ENCODE measurements at regions not wholly inside any gene's neighbourhood (a gene's known extent, or its start where the extent isn't known, plus 50 kb on each side); places are given as distances from the start of the nearest gene placed in this dataset.
A peak's percentile ranks its signal among the peaks of the same experiment; 100 is the strongest.
"Not testable (repeated sequence)": the region's sequence is repeated elsewhere in the genome, so short reads cannot be mapped to it uniquely, and the experiment has no call there.

DNA sequence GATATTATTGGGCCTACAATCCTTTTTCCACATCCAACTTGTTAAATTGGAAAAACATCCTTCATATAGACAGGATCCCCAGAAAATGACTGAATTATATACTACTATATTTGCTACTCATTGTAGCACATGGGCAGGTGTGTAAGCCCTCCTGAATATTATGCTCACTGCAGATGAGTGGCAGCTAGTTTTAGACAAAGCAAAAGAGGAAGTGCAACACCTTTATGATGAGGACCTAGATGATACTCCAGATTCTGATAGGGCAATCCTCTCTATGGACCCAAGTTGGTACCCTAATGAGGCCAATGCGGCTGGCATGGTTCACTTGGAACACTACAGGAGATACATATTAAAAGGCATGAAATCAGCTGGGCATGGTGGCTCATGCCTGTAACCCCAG lies 119.1 kb upstream of the PLCL2 start:
- H3K4me1 ChIP-seq (replicated peaks in 1 of 2): no peaks in the 10 kb centered on the region
- ATAC-seq (replicated peaks in 6 of 8): no peak
- 83 to 100% (median 100%) methylated on average over 1 of the region's 1 CpG; no CpG with 5 or more reads in 6 of the 10 experiments for WGBS, 10 experiments
- no peak overlapping the region for H3K27ac ChIP-seq
- no peak overlapping the region for H3K4me3 ChIP-seq
- in situ Hi-C loops (cut with MboI; ENCODE audit: low pct_unique_long_range_greater_than_20kb in 2 of 9, low sequenced_read_pairs in 9 of 9, unreplicated experiment in 9 of 9): no loop called here

DNA sequence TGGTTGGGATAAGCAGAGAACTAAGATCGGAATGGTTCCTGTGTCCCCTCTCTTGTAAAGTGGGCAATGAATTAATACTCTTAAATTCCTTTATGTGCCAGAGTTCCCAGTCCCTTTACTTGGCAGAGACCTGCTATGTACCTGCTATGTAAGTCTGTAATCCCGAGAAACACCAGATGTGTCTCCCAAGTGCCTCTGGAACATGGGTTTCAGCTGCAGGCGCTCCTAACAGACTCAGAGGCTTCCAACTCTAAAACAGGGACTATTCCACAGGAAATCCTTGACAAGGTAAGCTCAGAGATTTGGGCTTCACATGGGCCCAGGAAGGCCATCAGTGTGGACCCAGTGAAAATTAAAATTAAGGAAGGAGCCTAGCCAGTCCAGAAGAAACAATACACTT lies 117.7 kb upstream of the PLCL2 start:
- Histone ChIP-seq H3K4me1 (replicated peaks in 1 of 2) (no peaks in the 10 kb centered on the region), H3K27ac (no peak overlapping the region), H3K4me3 (no peak overlapping the region)
- peak in 2 of 8 experiments; percentile 35 to 40 for ATAC-seq (replicated peaks in 6 of 8)
- 44 to 100% (median 82%) methylated on average over 1 to 2 of the region's 3 CpGs; no CpG with 5 or more reads in 6 of the 10 experiments for WGBS, 10 experiments
- in situ Hi-C loops (cut with MboI; ENCODE audit: low pct_unique_long_range_greater_than_20kb in 2 of 9, low sequenced_read_pairs in 9 of 9, unreplicated experiment in 9 of 9): no loop called here

DNA sequence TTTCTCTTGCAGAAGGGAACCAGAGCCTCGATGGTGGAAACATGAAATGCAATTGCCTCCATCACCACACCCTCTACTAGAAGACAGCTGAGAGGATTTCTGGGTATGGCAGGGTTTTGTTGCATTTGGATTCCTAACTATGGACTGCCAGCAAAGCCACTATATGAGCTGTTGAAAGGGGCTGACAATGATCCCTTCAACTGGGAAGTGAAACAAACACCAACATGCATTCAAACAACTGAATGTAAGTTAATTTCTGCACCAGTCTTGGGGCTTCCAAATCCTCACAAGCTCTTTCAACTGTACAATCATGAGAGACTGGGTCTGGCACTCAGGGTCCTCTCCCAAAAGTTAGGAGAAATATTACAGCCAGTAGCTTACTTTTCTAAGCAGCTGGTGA lies 116.7 kb upstream of the PLCL2 start:
- Histone ChIP-seq H3K4me1 (replicated peaks in 1 of 2) (no peaks in the 10 kb centered on the region), H3K4me3 (no peak overlapping the region), H3K27ac (no peak overlapping the region)
- no peak for ATAC-seq (replicated peaks in 6 of 8)
- WGBS, 10 experiments: 14 to 100% (median 68%) methylated on average over 1 of the region's 1 CpG; no CpG with 5 or more reads in 4 of the 10 experiments
- in situ Hi-C loops (cut with MboI; ENCODE audit: low pct_unique_long_range_greater_than_20kb in 2 of 9, low sequenced_read_pairs in 9 of 9, unreplicated experiment in 9 of 9): no loop called here

DNA sequence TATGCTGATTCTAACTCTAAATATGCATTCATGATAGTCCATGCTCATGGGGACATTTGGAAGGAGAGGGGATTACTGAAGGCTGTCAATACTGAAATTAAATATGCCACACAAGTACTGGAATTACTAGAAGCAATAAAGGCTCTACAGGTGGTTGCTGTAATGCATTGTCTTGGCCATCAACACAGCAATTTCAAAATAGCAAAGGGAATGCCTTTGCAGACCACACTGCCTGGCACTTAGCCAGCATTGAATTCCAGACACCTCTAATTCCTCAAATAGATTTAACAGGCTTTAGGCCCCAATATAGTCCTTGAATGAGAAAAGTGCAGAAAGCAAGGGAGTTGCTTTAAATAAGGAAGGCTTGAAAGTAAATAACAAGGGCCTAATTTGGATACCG lies 115.8 kb upstream of the PLCL2 start:
- Histone ChIP-seq H3K4me1 (replicated peaks in 1 of 2) (no peaks in the 10 kb centered on the region), H3K27ac (no peak overlapping the region), H3K4me3 (no peak overlapping the region)
- 50 to 100% (median 88%) methylated on average over 1 of the region's 1 CpG; no CpG with 5 or more reads in 5 of the 10 experiments for WGBS, 10 experiments
- ATAC-seq (replicated peaks in 6 of 8): no peak
- in situ Hi-C loops (cut with MboI; ENCODE audit: low pct_unique_long_range_greater_than_20kb in 2 of 9, low sequenced_read_pairs in 9 of 9, unreplicated experiment in 9 of 9): no loop called here

DNA sequence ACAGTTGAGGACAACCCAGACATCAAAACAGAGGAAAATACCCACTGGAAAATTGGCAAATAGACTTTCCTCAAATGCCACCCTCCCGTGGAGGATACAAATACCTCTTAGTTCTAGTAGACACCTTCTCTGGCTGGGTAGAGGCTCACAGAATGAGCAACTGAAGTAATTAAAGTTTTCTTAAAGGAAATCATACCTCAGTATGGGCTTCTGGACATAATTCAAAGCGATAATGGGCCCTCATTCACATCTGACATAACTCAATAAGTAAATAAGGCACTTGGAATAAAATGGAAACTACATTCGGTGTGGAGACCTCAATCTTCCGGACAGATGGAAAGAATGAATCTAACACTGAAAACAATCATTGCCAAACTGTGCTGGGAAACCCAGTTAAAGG lies 115.2 kb upstream of the PLCL2 start:
- whole genome bisulfite sequencing, 10 experiments: 43 to 100% (median 94%) methylated on average over 1 to 4 of the region's 4 CpGs; no CpG with 5 or more reads in 2 of the 10 experiments
- Histone ChIP-seq H3K27ac (no peak overlapping the region), H3K4me3 (no peak overlapping the region), H3K4me1 (replicated peaks in 1 of 2) (no peaks in the 10 kb centered on the region)
- in situ Hi-C loops (cut with MboI; ENCODE audit: low pct_unique_long_range_greater_than_20kb in 2 of 9, low sequenced_read_pairs in 9 of 9, unreplicated experiment in 9 of 9): no loop called here
- no peak for ATAC-seq (replicated peaks in 6 of 8)

DNA sequence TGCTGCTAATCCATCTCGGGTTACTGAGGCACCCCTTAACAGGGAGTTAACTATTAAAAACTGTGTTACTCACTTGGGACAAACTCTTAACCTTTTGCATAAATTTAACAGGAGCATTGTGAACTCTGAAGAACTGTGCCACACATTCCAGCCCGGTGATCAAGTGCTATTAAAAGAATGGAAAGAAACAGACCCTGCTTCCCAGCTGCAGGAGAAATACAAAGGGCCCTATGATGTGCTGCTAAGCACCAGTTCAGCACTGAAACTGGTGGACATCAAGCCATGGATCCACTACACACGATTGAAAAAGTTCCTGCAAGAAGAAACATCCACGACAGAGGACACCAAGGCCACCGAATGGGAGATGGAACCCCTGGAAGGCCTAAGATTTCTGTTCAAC lies 114.7 kb upstream of the PLCL2 start:
- ATAC-seq (replicated peaks in 6 of 8): no peak
- Histone ChIP-seq H3K27ac (no peak overlapping the region), H3K4me1 (replicated peaks in 1 of 2) (no peaks in the 10 kb centered on the region), H3K4me3 (no peak overlapping the region)
- in situ Hi-C loops (cut with MboI; ENCODE audit: low pct_unique_long_range_greater_than_20kb in 2 of 9, low sequenced_read_pairs in 9 of 9, unreplicated experiment in 9 of 9): no loop called here
- WGBS, 10 experiments: 17 to 80% (median 74%) methylated on average over 1 to 5 of the region's 5 CpGs; no CpG with 5 or more reads in 3 of the 10 experiments

DNA sequence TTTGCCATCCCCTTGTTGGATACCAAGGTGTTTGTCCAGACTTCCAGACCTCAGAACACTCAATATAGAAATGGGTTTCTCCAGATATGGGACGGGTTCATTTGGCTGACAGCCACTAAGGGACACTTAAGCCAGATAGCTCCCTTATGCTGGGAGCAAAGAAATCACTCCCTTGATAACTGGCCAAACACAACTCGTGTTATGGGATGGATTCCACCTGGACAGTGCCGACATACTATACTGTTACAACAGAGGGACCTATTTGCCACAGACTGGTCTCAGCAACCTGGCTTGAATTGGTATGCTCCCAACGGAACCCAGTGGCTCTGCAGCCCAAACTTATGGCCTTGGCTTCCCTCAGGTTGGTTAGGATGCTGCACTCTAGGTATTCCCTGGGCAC lies 114.0 kb upstream of the PLCL2 start:
- no peak overlapping the region for H3K4me3 ChIP-seq
- no peaks in the 10 kb centered on the region for H3K4me1 ChIP-seq (replicated peaks in 1 of 2)
- in situ Hi-C loops (cut with MboI; ENCODE audit: low pct_unique_long_range_greater_than_20kb in 2 of 9, low sequenced_read_pairs in 9 of 9, unreplicated experiment in 9 of 9): no loop called here
- H3K27ac ChIP-seq: no peak overlapping the region
- WGBS, 10 experiments: 63 to 100% (median 75%) methylated on average over 1 to 4 of the region's 4 CpGs; no CpG with 5 or more reads in 3 of the 10 experiments
- no peak for ATAC-seq (replicated peaks in 6 of 8)

DNA sequence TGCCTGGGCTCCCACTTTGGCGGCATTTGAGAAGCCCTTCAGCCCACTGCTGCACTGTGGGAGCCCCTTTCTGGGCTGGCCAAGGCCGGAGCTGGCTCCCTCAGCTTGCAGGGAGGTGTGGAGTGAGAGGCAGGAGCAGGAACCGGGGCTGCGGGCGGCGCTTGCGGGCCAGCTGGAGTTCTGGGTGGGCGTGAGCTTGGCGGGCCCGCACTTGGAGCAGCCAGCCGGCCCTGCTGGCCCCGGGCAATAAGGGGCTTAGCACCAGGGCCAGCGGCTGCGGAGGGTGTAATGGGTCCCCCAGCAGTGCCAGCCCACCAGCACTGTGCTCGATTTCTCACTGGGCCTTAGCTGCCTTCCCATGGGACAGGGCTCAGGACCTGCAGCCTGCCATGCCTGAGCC lies 111.2 kb upstream of the PLCL2 start:
- WGBS, 10 experiments: 90% methylated on average over 2 of the region's 15 CpGs; no CpG with 5 or more reads in 9 of the 10 experiments
- not testable (repeated sequence) for H3K4me1 ChIP-seq (replicated peaks in 1 of 2)

DNA sequence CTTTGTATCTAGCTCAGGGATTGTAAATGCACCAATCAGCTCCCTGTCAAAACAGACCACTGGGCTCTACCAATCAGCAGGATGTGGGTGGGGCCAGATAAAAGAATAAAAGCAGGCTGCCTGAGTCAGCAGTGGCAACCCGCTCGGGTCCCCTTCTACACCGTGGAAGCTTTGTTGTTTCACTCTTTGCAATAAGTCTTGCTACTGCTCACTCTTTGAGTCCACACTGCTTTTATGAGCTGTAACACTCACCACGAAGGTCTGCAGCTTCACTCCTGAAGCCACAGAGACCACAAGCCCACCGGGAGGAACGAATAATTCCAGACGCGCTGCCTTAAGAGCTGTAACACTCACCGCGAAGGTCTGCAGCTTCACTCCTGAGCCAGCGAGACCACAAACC lies 110.2 kb upstream of the PLCL2 start:
- ATAC-seq (replicated peaks in 6 of 8); H3K27ac ChIP-seq; in situ Hi-C loops (cut with MboI; ENCODE audit: low pct_unique_long_range_greater_than_20kb in 2 of 9, low sequenced_read_pairs in 9 of 9, unreplicated experiment in 9 of 9); H3K4me1 ChIP-seq (replicated peaks in 1 of 2); H3K4me3 ChIP-seq: not testable (repeated sequence)
- WGBS, 10 experiments: 40 to 100% (median 90%) methylated on average over 1 to 6 of the region's 11 CpGs; no CpG with 5 or more reads in 4 of the 10 experiments

More for the DNA sequence above, 111.2 kb upstream of the PLCL2 start:
- in situ Hi-C loops (cut with MboI; ENCODE audit: low pct_unique_long_range_greater_than_20kb in 2 of 9, low sequenced_read_pairs in 9 of 9, unreplicated experiment in 9 of 9); H3K4me3 ChIP-seq; H3K27ac ChIP-seq; ATAC-seq (replicated peaks in 6 of 8): not testable (repeated sequence)

DNA sequence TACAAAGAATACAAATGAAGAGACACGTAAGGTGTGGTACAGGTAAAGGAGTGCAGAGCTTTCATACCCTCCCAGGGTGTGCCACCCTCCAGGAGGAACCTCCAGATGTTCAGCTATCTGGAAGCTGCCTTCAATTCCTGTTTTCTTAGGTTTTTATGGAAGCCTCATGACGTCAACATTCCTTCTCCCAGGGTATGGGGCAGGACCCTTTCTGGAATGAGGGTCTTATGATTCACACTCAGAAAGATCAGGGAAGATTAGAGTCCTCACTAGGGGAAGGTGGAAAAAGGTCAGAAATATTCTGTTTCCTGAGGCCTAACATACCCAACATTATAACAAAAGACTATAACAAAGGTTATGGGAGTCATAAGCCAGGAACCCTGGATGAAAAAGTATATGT lies 99.8 kb upstream of the PLCL2 start:
- ATAC-seq (replicated peaks in 6 of 8): no peak
- 50 to 86% (median 81%) methylated on average over 1 to 2 of the region's 2 CpGs; no CpG with 5 or more reads in 4 of the 10 experiments for WGBS, 10 experiments
- in situ Hi-C loops (cut with MboI; ENCODE audit: low pct_unique_long_range_greater_than_20kb in 2 of 9, low sequenced_read_pairs in 9 of 9, unreplicated experiment in 9 of 9): loop anchor here in 1 of 9 experiments (25.0 kb wide), 1 partner anchor 173 kb away; the partner anchor contains the start of gene DAZL
- Histone ChIP-seq H3K27ac (no peak overlapping the region), H3K4me3 (no peak overlapping the region), H3K4me1 (replicated peaks in 1 of 2) (no peaks in the 10 kb centered on the region)

DNA sequence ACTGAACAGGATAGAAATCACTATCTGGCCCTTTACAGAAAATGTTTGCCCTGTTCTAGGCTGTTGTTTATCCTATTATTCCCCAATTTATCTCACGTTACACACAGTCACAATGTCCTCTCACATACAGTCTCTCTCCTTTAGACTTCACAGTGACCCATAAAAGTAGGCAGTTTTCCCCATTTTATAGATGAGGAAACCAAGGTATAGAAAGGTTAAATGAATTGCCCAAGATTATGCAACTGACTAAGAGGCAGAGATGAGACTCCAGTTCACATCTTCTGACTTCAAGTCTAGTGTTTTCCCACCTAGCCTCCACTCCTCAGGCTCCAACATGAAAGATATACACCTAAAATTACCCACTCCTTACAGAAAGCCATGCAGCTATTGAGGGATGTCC lies 99.3 kb upstream of the PLCL2 start:
- no peak for ATAC-seq (replicated peaks in 6 of 8)
- in situ Hi-C loops (cut with MboI; ENCODE audit: low pct_unique_long_range_greater_than_20kb in 2 of 9, low sequenced_read_pairs in 9 of 9, unreplicated experiment in 9 of 9): loop anchor here in 1 of 9 experiments (25.0 kb wide), 1 partner anchor 173 kb away; the partner anchor contains the start of gene DAZL
- 75 to 100% (median 100%) methylated on average over 1 of the region's 1 CpG; no CpG with 5 or more reads in 1 of the 10 experiments for WGBS, 10 experiments

DNA sequence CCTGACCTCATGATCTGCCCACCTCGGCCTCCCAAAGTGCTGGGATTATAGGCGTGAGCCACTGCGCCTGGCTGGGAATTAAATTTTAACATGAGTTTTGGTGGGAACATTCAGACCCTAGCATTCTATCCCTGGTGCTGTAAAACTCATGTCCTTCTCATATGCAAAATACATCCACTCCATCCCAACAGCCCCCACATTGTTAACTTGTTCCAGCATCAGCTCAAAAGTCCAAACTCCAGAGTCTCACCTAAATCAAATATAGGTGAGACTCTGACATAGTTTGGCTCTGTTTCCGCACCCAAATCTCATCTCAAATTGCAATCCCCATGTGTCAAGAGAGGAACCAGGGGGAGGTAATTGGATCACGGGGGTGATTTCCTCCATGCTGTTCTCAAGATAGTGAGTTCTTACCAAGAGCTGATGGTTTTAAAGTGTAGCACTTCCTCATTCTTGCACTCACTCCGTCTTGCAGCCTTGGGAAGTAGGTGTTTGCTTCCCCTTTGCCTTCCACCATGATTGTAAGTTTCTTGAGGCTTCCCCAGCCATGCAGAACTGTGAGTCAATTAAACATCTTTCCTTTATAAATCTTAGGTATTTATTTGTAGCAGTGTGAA lies 96.2 kb upstream of the PLCL2 start:
- no peak for ATAC-seq (replicated peaks in 6 of 8)
- in situ Hi-C loops (cut with MboI; ENCODE audit: low pct_unique_long_range_greater_than_20kb in 2 of 9, low sequenced_read_pairs in 9 of 9, unreplicated experiment in 9 of 9): loop anchor here in 1 of 9 experiments (25.0 kb wide), 1 partner anchor 176 kb away; the partner anchor contains the start of gene DAZL

More for the DNA sequence above, 99.3 kb upstream of the PLCL2 start:
- no peaks in the 10 kb centered on the region for H3K4me1 ChIP-seq (replicated peaks in 1 of 2)
- no peak overlapping the region for H3K4me3 ChIP-seq
- no peak overlapping the region for H3K27ac ChIP-seq

DNA sequence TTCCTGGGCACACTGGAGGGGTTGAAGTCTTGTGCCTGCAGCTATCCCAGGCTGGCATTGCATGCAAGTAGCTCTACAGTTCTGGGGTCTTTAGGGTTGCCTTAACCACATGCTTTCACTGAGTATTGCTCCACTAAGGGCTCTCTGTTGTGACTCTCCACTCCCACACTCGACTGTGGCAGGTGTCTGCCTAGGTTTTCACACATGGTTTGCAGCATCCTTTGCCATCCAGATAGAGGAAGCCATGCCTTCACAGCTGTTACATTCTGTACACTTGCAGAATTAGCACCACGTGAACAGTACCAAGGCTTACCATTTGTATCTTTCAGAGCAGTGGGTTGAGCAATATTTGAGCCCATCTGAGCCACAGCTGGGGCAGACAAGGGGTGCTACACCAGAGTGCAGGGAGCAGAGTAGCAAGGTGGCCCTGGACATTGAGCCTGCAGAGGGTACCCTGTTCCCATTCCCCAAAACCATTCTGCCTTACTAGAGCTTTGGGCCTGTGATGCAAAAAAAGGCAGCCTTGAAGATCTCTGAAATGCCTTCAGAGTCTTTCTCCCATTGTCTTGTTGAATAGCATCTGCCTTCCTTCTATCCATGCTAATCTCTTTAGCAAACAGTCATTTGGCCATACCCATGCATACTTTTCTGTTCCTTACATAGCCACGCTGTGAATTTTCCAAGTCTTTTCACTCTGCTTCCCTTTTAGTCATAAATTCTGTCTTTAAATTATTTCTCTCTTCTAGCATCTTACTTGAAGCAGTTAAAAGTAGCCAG lies 95.2 kb upstream of the PLCL2 start:
- Histone ChIP-seq H3K4me1 (replicated peaks in 1 of 2) (peaks cover 0 to 3% of the 10 kb centered on the region in 2 donors), H3K4me3 (no peak overlapping the region), H3K27ac (no peak overlapping the region)
- 0 to 57% (median 45%) methylated on average over 1 to 3 of the region's 3 CpGs for WGBS, 10 experiments
- ATAC-seq (replicated peaks in 6 of 8): no peak
- in situ Hi-C loops (cut with MboI; ENCODE audit: low pct_unique_long_range_greater_than_20kb in 2 of 9, low sequenced_read_pairs in 9 of 9, unreplicated experiment in 9 of 9): loop anchor here in 1 of 9 experiments (25.0 kb wide), 1 partner anchor 177 kb away; the partner anchor contains the start of gene DAZL

More for the DNA sequence above, 96.2 kb upstream of the PLCL2 start:
- H3K27ac ChIP-seq: no peak overlapping the region
- 65 to 80% (median 69%) methylated on average over 1 to 3 of the region's 6 CpGs; no CpG with 5 or more reads in 6 of the 10 experiments for WGBS, 10 experiments
- no peak overlapping the region for H3K4me3 ChIP-seq
- peaks cover 0 to 3% of the 10 kb centered on the region in 2 donors for H3K4me1 ChIP-seq (replicated peaks in 1 of 2)
